ENCODE measurements at regions not wholly inside any gene's neighbourhood (a gene's known extent, or its start where the extent isn't known, plus 50 kb on each side); places are given as distances from the start of the nearest gene placed in this dataset.

- Histone ChIP-seq H3K4me1 (ENCODE audit: insufficient read depth, low read length) (no peaks in the 10 kb centered on the region), H2AFZ (ENCODE audit: low read depth, low read length) (no peak overlapping the region), H4K20me1 (ENCODE audit: insufficient read depth, low read length) (no peaks in the 10 kb centered on the region), H3K27ac (ENCODE audit: low read length) (no peak overlapping the region), H3K4me2 (ENCODE audit: insufficient read depth, low read length) (no peak overlapping the region), H3K79me2 (ENCODE audit: insufficient read depth, low read length) (no peaks in the 10 kb centered on the region), H3K27me3 (ENCODE audit: insufficient read depth, low read length, poor library complexity) (peaks cover 15% of the 10 kb centered on the region), H3K9me3 (ENCODE audit: insufficient read depth, low read length, severe bottlenecking) (no peaks in the 10 kb centered on the region), H3K36me3 (ENCODE audit: insufficient read depth, low read length) (no peaks in the 10 kb centered on the region), H3K9ac (ENCODE audit: low read depth, low read length) (no peak overlapping the region), H3K4me3 (ENCODE audit: low read depth in 1 of 2, low read length in 2 of 2) (no peak overlapping the region)
- DNase-seq (no peak), ATAC-seq (ENCODE audit: insufficient read depth, low read depth) (no peak)
- no peak for TF ChIP-seq EZH2 (IDR thresholded peaks at IDR 0.05; ENCODE audit: borderline replicate concordance, low read depth, low read length, severe bottlenecking)
- no peak for TF ChIP-seq CTCF (IDR thresholded peaks at IDR 0.05; ENCODE audit: borderline replicate concordance, extremely low read depth, low read length, poor library complexity, severe bottlenecking)
These were observed 72.0 kb upstream of the USP47 start for GRCh38 chr11:11769782-11770181.

GRCh38 chr11:11769362-11769761 is 72.4 kb upstream of the USP47 start:
- Histone ChIP-seq H3K36me3 (ENCODE audit: insufficient read depth, low read length) (no peaks in the 10 kb centered on the region), H2AFZ (ENCODE audit: low read depth, low read length) (no peak overlapping the region), H4K20me1 (ENCODE audit: insufficient read depth, low read length) (no peaks in the 10 kb centered on the region), H3K79me2 (ENCODE audit: insufficient read depth, low read length) (no peaks in the 10 kb centered on the region), H3K27me3 (ENCODE audit: insufficient read depth, low read length, poor library complexity) (peaks cover 15% of the 10 kb centered on the region), H3K9me3 (ENCODE audit: insufficient read depth, low read length, severe bottlenecking) (no peaks in the 10 kb centered on the region), H3K4me3 (ENCODE audit: low read depth in 1 of 2, low read length in 2 of 2) (no peak overlapping the region), H3K27ac (ENCODE audit: low read length) (no peak overlapping the region), H3K4me2 (ENCODE audit: insufficient read depth, low read length) (no peak overlapping the region), H3K4me1 (ENCODE audit: insufficient read depth, low read length) (no peaks in the 10 kb centered on the region), H3K9ac (ENCODE audit: low read depth, low read length) (no peak overlapping the region)
- ATAC-seq (ENCODE audit: insufficient read depth, low read depth) (no peak), DNase-seq (no peak)
- TF ChIP-seq CTCF (IDR thresholded peaks at IDR 0.05; ENCODE audit: borderline replicate concordance, extremely low read depth, low read length, poor library complexity, severe bottlenecking), result no peak
- TF ChIP-seq EZH2 (IDR thresholded peaks at IDR 0.05; ENCODE audit: borderline replicate concordance, low read depth, low read length, severe bottlenecking), result no peak

GRCh38 chr11:11764423-11764803 is 77.4 kb upstream of the USP47 start:
- Histone ChIP-seq H2AFZ (ENCODE audit: low read depth, low read length) (no peak overlapping the region), H3K79me2 (ENCODE audit: insufficient read depth, low read length) (no peaks in the 10 kb centered on the region), H3K9me3 (ENCODE audit: insufficient read depth, low read length, severe bottlenecking) (no peaks in the 10 kb centered on the region), H3K4me2 (ENCODE audit: insufficient read depth, low read length) (no peak overlapping the region), H4K20me1 (ENCODE audit: insufficient read depth, low read length) (no peaks in the 10 kb centered on the region), H3K4me3 (ENCODE audit: low read depth in 1 of 2, low read length in 2 of 2) (no peak overlapping the region), H3K27ac (ENCODE audit: low read length) (no peak overlapping the region), H3K9ac (ENCODE audit: low read depth, low read length) (no peak overlapping the region), H3K36me3 (ENCODE audit: insufficient read depth, low read length) (no peaks in the 10 kb centered on the region), H3K4me1 (ENCODE audit: insufficient read depth, low read length) (no peaks in the 10 kb centered on the region), H3K27me3 (ENCODE audit: insufficient read depth, low read length, poor library complexity) (peaks cover 12% of the 10 kb centered on the region)
- ATAC-seq (ENCODE audit: insufficient read depth, low read depth), result no peak
- TF ChIP-seq EZH2 (IDR thresholded peaks at IDR 0.05; ENCODE audit: borderline replicate concordance, low read depth, low read length, severe bottlenecking) (no peak), CTCF (IDR thresholded peaks at IDR 0.05; ENCODE audit: borderline replicate concordance, extremely low read depth, low read length, poor library complexity, severe bottlenecking) (no peak)
- DNase-seq, result no peak

Data from DND-41 (cell line).